Neural progenitor cell (in vitro differentiated cells): ENCODE measurements at regions not wholly inside any gene's neighbourhood (a gene's known extent, or its start where the extent isn't known, plus 50 kb on each side); places are given as distances from the start of the nearest gene placed in this dataset.
"Not testable (repeated sequence)": the region's sequence is repeated elsewhere in the genome, so short reads cannot be mapped to it uniquely, and the experiment has no call there.

ENCODE experiments used
- DNase-seq: peaks from one replicate; pipeline ENCODE4 v3.0.0-alpha.2; 2016; ENCODE audit warnings: low spot score
- H2AFZ ChIP-seq: fragments of 200-600 bp; sonication (generic); replicated peaks from 2 replicates; pipeline ENCODE4 v1.6.1; 2016; ENCODE audit warnings: antibody characterized with exemption
- H3F3A ChIP-seq: fragments of 200-600 bp; sonication (generic); 2 replicates; pipeline ENCODE4 v1.6.1; 2016; ENCODE audit warnings: antibody characterized with exemption, low read depth
- H3K27ac ChIP-seq: fragments of 200-600 bp; sonication (generic); 2 replicates; pipeline ENCODE4 v1.5.1; 2016; ENCODE audit warnings: mild to moderate bottlenecking
- H3K27me3 ChIP-seq: fragments of 200-600 bp; sonication (generic); 2 replicates; pipeline ENCODE4 v1.6.1; 2016; ENCODE audit warnings: mild to moderate bottlenecking, moderate library complexity
- H3K36me3 ChIP-seq: fragments of 200-600 bp; sonication (generic); 2 replicates; pipeline ENCODE4 v1.5.1; 2016
- H3K4me1 ChIP-seq: fragments of 200-600 bp; sonication (generic); 2 replicates; pipeline ENCODE4 v1.6.1; 2016; ENCODE audit warnings: mixed run types
- H3K4me2 ChIP-seq: fragments of 200-600 bp; sonication (generic); 2 replicates; pipeline ENCODE4 v1.6.1; 2016
- H3K4me3 ChIP-seq: fragments of 200-600 bp; sonication (generic); 2 replicates; pipeline ENCODE4 v1.5.1; 2016
- H3K79me2 ChIP-seq: fragments of 200-600 bp; sonication (generic); 2 replicates; pipeline ENCODE4 v1.6.1; 2016; ENCODE audit warnings: low read depth
- H3K9ac ChIP-seq: fragments of 200-600 bp; sonication (generic); 2 replicates; pipeline ENCODE4 v1.6.1; 2016
- H3K9me3 ChIP-seq: fragments of 200-600 bp; sonication (generic); 2 replicates; pipeline ENCODE4 v1.5.1; 2016; ENCODE audit warnings: low read depth
- H4K20me1 ChIP-seq: fragments of 200-600 bp; sonication (generic); 2 replicates; pipeline ENCODE4 v1.6.1; 2016; ENCODE audit warnings: low read depth
- H3K27ac Mint-ChIP-seq: 3 replicates; pipeline ENCODE4 v1.8.0; 2021; ENCODE audit warnings: mixed read lengths
- H3K27me3 Mint-ChIP-seq: 2 replicates; pipeline ENCODE4 v1.8.0; 2022; ENCODE audit warnings: low read depth, mild to moderate bottlenecking, inconsistent platforms, moderate library complexity, mixed read lengths; ENCODE audit not compliant: insufficient read depth
- H3K36me3 Mint-ChIP-seq: 3 replicates; pipeline ENCODE4 v1.8.0; 2021; ENCODE audit warnings: mixed read lengths
- H3K4me1 Mint-ChIP-seq: 3 replicates; pipeline ENCODE4 v1.8.0; 2021; ENCODE audit warnings: mixed read lengths
- H3K4me3 Mint-ChIP-seq: 3 replicates; pipeline ENCODE4 v1.8.0; 2021; ENCODE audit warnings: mild to moderate bottlenecking, moderate library complexity, mixed read lengths
- H3K9me3 Mint-ChIP-seq: 3 replicates; pipeline ENCODE4 v1.8.0; 2020; ENCODE audit warnings: mixed read lengths
- CTCF ChIP-seq: fragments of 200-600 bp; sonication (generic); IDR thresholded peaks from 2 replicates; pipeline ENCODE4 v1.5.1; 2017; ENCODE audit warnings: antibody characterized with exemption, mild to moderate bottlenecking
- EZH2 ChIP-seq: fragments of 200-600 bp; sonication (generic); IDR thresholded peaks from 2 replicates; pipeline ENCODE4 v1.6.1; 2017; ENCODE audit warnings: antibody characterized with exemption, mild to moderate bottlenecking, moderate library complexity
- EZH2phosphoT487 ChIP-seq: fragments of 200-600 bp; sonication (generic); IDR thresholded peaks from 2 replicates; pipeline ENCODE4 v1.6.1; 2017; ENCODE audit warnings: antibody characterized with exemption

GRCh38 chr6:81606965-81607381 lies 145.5 kb downstream of the TENT5A start:
- H3K27ac ChIP-seq = no peak overlapping the region
- H3K4me1 ChIP-seq = no peaks in the 10 kb centered on the region
- no peak overlapping the region for H2AFZ ChIP-seq
- no peaks in the 10 kb centered on the region for H3K4me1 Mint-ChIP-seq
- no peak overlapping the region for H3K4me3 ChIP-seq
- TF ChIP-seq EZH2 (no peak), CTCF (no peak), EZH2phosphoT487 (no peak)
- no peaks in the 10 kb centered on the region for H3K9me3 ChIP-seq
- H3K36me3 ChIP-seq = no peaks in the 10 kb centered on the region
- no peaks in the 10 kb centered on the region for H3F3A ChIP-seq
- H3K27ac Mint-ChIP-seq = no peak overlapping the region
- H3K79me2 ChIP-seq = no peaks in the 10 kb centered on the region
- DNase-seq = no peak
- no peak overlapping the region for H3K9ac ChIP-seq
- H4K20me1 ChIP-seq = no peaks in the 10 kb centered on the region
- H3K27me3 Mint-ChIP-seq = no peaks in the 10 kb centered on the region
- no peaks in the 10 kb centered on the region for H3K27me3 ChIP-seq
- no peaks in the 10 kb centered on the region for H3K36me3 Mint-ChIP-seq
- no peaks in the 10 kb centered on the region for H3K9me3 Mint-ChIP-seq
- no peak overlapping the region for H3K4me3 Mint-ChIP-seq
- no peak overlapping the region for H3K4me2 ChIP-seq

- Mint-ChIP-seq H3K4me1 (no peaks in the 10 kb centered on the region), H3K9me3 (no peaks in the 10 kb centered on the region), H3K27ac (no peak overlapping the region), H3K4me3 (no peak overlapping the region), H3K27me3 (no peaks in the 10 kb centered on the region), H3K36me3 (no peaks in the 10 kb centered on the region)
- Histone ChIP-seq H3F3A (no peaks in the 10 kb centered on the region), H3K9me3 (no peaks in the 10 kb centered on the region), H3K9ac (no peak overlapping the region), H3K79me2 (no peaks in the 10 kb centered on the region), H3K4me3 (no peak overlapping the region), H2AFZ (no peak overlapping the region), H3K27me3 (no peaks in the 10 kb centered on the region), H3K27ac (no peak overlapping the region), H3K36me3 (no peaks in the 10 kb centered on the region), H4K20me1 (no peaks in the 10 kb centered on the region), H3K4me1 (no peaks in the 10 kb centered on the region), H3K4me2 (no peak overlapping the region)
- no peak for DNase-seq
- TF ChIP-seq EZH2phosphoT487 (no peak), EZH2 (no peak), CTCF (no peak)
Observed at GRCh38 chr6:81605526-81605925, 147.0 kb downstream of the TENT5A start.

DNA sequence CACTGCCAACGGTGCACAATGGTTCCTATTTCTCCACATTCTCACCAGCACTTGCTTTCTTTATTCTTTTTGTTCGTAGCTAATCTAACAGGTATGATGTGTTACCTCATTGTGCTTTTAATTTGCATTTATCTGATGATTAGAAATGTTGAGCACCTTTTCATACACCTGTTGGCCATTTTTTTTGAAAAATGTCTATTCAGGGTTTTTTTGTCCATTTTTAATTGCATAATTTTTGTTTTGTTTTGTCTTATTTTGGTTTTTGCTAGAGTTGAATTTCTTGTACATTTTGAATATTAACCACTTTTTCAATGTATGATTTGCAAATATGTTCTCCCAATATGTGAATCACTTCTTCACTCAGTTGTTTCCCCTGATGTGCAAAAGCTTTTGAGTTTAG lies 150.6 kb downstream of the TENT5A start:
- Histone ChIP-seq H3K27me3 (no peaks in the 10 kb centered on the region), H3K9me3 (no peaks in the 10 kb centered on the region), H3K27ac (no peak overlapping the region), H3K4me2 (no peak overlapping the region), H3F3A (no peaks in the 10 kb centered on the region), H3K36me3 (no peaks in the 10 kb centered on the region), H2AFZ (no peak overlapping the region), H3K4me3 (no peak overlapping the region), H3K9ac (no peak overlapping the region), H3K79me2 (no peaks in the 10 kb centered on the region), H4K20me1 (no peaks in the 10 kb centered on the region), H3K4me1 (no peaks in the 10 kb centered on the region)
- DNase-seq = no peak
- H3K27me3 Mint-ChIP-seq = no peaks in the 10 kb centered on the region
- no peaks in the 10 kb centered on the region for H3K4me1 Mint-ChIP-seq
- no peaks in the 10 kb centered on the region for H3K9me3 Mint-ChIP-seq
- H3K27ac Mint-ChIP-seq = no peak overlapping the region
- H3K36me3 Mint-ChIP-seq = no peaks in the 10 kb centered on the region
- H3K4me3 Mint-ChIP-seq = no peak overlapping the region
- TF ChIP-seq EZH2 (no peak), EZH2phosphoT487 (no peak), CTCF (no peak)

- H3K27me3 Mint-ChIP-seq, H3K79me2 ChIP-seq, H3K4me1 ChIP-seq, H3F3A ChIP-seq, DNase-seq, H3K4me2 ChIP-seq, H3K4me1 Mint-ChIP-seq, H3K36me3 Mint-ChIP-seq, H2AFZ ChIP-seq, H3K27ac ChIP-seq, H3K4me3 ChIP-seq, H3K9ac ChIP-seq, H4K20me1 ChIP-seq, H3K36me3 ChIP-seq, H3K27ac Mint-ChIP-seq, H3K4me3 Mint-ChIP-seq, H3K27me3 ChIP-seq, H3K9me3 Mint-ChIP-seq, H3K9me3 ChIP-seq: not testable (repeated sequence)
Observed at GRCh38 chr6:81600488-81600887, 152.0 kb downstream of the TENT5A start.
